HepG2 (cell line): ENCODE measurements at regions not wholly inside any gene's neighbourhood (a gene's known extent, or its start where the extent isn't known, plus 50 kb on each side); places are given as distances from the start of the nearest gene placed in this dataset.

Experiments used
- ARHGAP35 ChIP-seq: sonication (generic); formaldehyde crosslinking; IDR thresholded peaks from 2 replicates; pipeline ENCODE4 v1.9.0; 2022; ENCODE audit warnings: mild to moderate bottlenecking, inconsistent platforms, moderate library complexity, missing genetic modification reagents, borderline replicate concordance
- EP300 ChIP-seq, 3 experiments: sonication (generic) in 1 of 3; formaldehyde crosslinking in 1 of 3; IDR thresholded peaks; 2 replicates each; pipeline versions ENCODE4 v1.5.1 to v1.6.1; 2011 to 2020; ENCODE audit warnings: low read depth in 2 of 3, low read length in 2 of 3, borderline replicate concordance in 1 of 3, improper control_type of control experiment in 1 of 3, mild to moderate bottlenecking in 1 of 3, missing genetic modification reagents in 1 of 3, moderate library complexity in 1 of 3
- ERF ChIP-seq: IDR thresholded peaks from 2 replicates; pipeline ENCODE4 v1.6.1; 2018; ENCODE audit warnings: missing biosample characterization, missing genetic modification reagents
- GATAD1 ChIP-seq: IDR thresholded peaks from 2 replicates; pipeline ENCODE4 v1.6.1; 2016; ENCODE audit warnings: missing genetic modification reagents, missing compliant biosample characterization
- HHEX ChIP-seq: IDR thresholded peaks from 2 replicates; pipeline ENCODE4 v1.6.1; 2016; ENCODE audit warnings: control low read depth
- MLX ChIP-seq: IDR thresholded peaks from 2 replicates; pipeline ENCODE4 v1.6.1; 2016
- MXI1 ChIP-seq: IDR thresholded peaks from 3 replicates; pipeline ENCODE4 v1.6.1; 2012; ENCODE audit warnings: low read depth, low read length, inconsistent platforms, borderline replicate concordance
- PRDM10 ChIP-seq: sonication (generic); formaldehyde crosslinking; IDR thresholded peaks from 2 replicates; pipeline ENCODE4 v1.4.0; 2020; ENCODE audit warnings: low read depth, missing genetic modification reagents
- PRPF4 ChIP-seq: fragments of 200-400 bp; formaldehyde crosslinking; IDR thresholded peaks from 2 replicates; pipeline ENCODE4 v1.6.1; 2016; ENCODE audit warnings: low read length, low read depth; ENCODE audit not compliant: poor library complexity, severe bottlenecking
- SIX1 ChIP-seq: sonication (generic); formaldehyde crosslinking; IDR thresholded peaks from 2 replicates; pipeline ENCODE4 v1.4.0; 2020; ENCODE audit warnings: missing genetic modification reagents, borderline replicate concordance
- SKI ChIP-seq: fragments of 450-650 bp; IDR thresholded peaks from one replicate; pipeline ENCODE4 v1.6.1; 2018; ENCODE audit warnings: mild to moderate bottlenecking; ENCODE audit not compliant: partially characterized antibody
- SMARCC2 ChIP-seq: fragments of 450-650 bp; IDR thresholded peaks from 2 replicates; pipeline ENCODE4 v1.6.1; 2017; ENCODE audit warnings: antibody characterized with exemption, mild to moderate bottlenecking
- SMARCE1 ChIP-seq: fragments of 450-650 bp; IDR thresholded peaks from 2 replicates; pipeline ENCODE4 v1.6.1; 2017; ENCODE audit warnings: borderline replicate concordance
- SOX6 ChIP-seq, 2 experiments: fragments of 450-650 bp in 1 of 2; sonication (generic) in 1 of 2; formaldehyde crosslinking in 1 of 2; IDR thresholded peaks; 2 replicates each; pipeline versions ENCODE4 v1.4.0 to v1.6.1; 2017 to 2020; ENCODE audit warnings: antibody characterized with exemption in 1 of 2, mild to moderate bottlenecking in 1 of 2, missing genetic modification reagents in 1 of 2
- TBL1XR1 ChIP-seq: fragments of 150-350 bp; IDR thresholded peaks from 2 replicates; pipeline ENCODE4 v1.6.1; 2014; ENCODE audit warnings: borderline replicate concordance, low read length; ENCODE audit not compliant: partially characterized antibody
- THAP11 ChIP-seq: IDR thresholded peaks from 2 replicates; pipeline ENCODE4 v1.6.1; 2016; ENCODE audit warnings: missing biosample characterization, missing genetic modification reagents
- U2AF1 ChIP-seq: fragments of 200-400 bp; formaldehyde crosslinking; optimal IDR thresholded peaks from 2 replicates; pipeline ENCODE3; 2017; ENCODE audit warnings: mild to moderate bottlenecking, low read depth, low read length
- YEATS2 ChIP-seq: sonication (generic); formaldehyde crosslinking; IDR thresholded peaks from 2 replicates; pipeline ENCODE4 v1.4.0; 2020; ENCODE audit warnings: missing genetic modification reagents, borderline replicate concordance
- ZFYVE20 ChIP-seq: sonication (generic); formaldehyde crosslinking; IDR thresholded peaks from 2 replicates; pipeline ENCODE4 v1.8.0; 2023; ENCODE audit warnings: low read depth, mild to moderate bottlenecking, moderate library complexity, missing genetic modification reagents, borderline replicate concordance
- TF ChIP-seq, protein P1 (sequence below): IDR thresholded peaks from 2 replicates; pipeline ENCODE4 v1.6.1; 2012; ENCODE audit warnings: inconsistent platforms
- TF ChIP-seq, protein P2 (sequence below): sonication (generic); formaldehyde crosslinking; IDR thresholded peaks from 2 replicates; pipeline ENCODE4 v1.4.0; 2020; ENCODE audit warnings: missing genetic modification reagents, borderline replicate concordance

DNA sequence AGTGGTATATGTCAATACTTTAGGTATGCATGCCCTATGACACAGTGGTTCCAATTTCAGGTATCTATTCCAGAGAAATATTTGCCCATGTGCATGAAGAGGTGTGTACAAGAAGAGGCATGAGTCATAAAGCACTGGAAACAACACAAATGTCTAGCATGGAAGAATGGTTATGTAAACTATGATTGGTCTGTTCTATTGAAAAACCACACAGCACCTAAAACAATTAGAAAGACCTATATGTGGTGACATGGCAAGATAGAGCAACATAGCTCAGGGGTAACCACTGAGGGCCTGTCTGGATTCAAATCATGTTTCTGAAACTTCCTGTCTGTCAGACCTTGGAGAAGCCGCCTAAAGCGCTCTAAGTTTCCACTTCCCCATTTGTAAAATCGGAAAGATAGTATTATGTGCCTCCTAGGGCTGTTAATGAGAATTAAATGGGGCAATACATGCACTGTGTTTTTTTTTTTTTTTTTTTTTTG is 63.4 kb upstream of the GPCPD1 start (continued):
- TF ChIP-seq SMARCE1, result peak; percentile 64; the same call in 1 of the 2 replicates
- no peak for TF ChIP-seq PRDM10
- TF ChIP-seq PRPF4, result no peak
- TF ChIP-seq, protein P1, sequence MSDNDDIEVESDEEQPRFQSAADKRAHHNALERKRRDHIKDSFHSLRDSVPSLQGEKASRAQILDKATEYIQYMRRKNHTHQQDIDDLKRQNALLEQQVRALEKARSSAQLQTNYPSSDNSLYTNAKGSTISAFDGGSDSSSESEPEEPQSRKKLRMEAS, result peak; percentile 18; the same call in 1 of the 2 replicates
- TF ChIP-seq GATAD1 (CRISPR knock-in tag), result 0 out of 2 replicates have a peak, but pooled peaks have one; percentile 49
- TF ChIP-seq TBL1XR1, result peak; percentile 85
- TF ChIP-seq MLX (CRISPR knock-in tag), result 0 out of 2 replicates have a peak, but pooled peaks have one; percentile 45
- TF ChIP-seq SKI, result peak; percentile 74
- peak; percentile 9; the same call in 1 of the 2 replicates for TF ChIP-seq HHEX (CRISPR knock-in tag)
- peak; percentile 69; the same call in 1 of the 3 replicates for TF ChIP-seq MXI1
- TF ChIP-seq ZFYVE20 (CRISPR knock-in tag), result no peak
- peak; percentile 60; the same call in 1 of the 2 replicates for TF ChIP-seq ERF (CRISPR knock-in tag)
- TF ChIP-seq THAP11, result 0 out of 2 replicates have a peak, but pooled peaks have one; percentile 28
- peak in 1 of 2 experiments; percentile 77; a peak in 1 of 4 replicates for TF ChIP-seq EP300 (IDR thresholded peaks at IDR 0.05; ENCODE audit: low read depth in 2 of 2, low read length in 2 of 2)
- TF ChIP-seq EP300 (CRISPR knock-in tag; IDR thresholded peaks at IDR 0.05; ENCODE audit: borderline replicate concordance), result no peak
- TF ChIP-seq, protein P2, sequence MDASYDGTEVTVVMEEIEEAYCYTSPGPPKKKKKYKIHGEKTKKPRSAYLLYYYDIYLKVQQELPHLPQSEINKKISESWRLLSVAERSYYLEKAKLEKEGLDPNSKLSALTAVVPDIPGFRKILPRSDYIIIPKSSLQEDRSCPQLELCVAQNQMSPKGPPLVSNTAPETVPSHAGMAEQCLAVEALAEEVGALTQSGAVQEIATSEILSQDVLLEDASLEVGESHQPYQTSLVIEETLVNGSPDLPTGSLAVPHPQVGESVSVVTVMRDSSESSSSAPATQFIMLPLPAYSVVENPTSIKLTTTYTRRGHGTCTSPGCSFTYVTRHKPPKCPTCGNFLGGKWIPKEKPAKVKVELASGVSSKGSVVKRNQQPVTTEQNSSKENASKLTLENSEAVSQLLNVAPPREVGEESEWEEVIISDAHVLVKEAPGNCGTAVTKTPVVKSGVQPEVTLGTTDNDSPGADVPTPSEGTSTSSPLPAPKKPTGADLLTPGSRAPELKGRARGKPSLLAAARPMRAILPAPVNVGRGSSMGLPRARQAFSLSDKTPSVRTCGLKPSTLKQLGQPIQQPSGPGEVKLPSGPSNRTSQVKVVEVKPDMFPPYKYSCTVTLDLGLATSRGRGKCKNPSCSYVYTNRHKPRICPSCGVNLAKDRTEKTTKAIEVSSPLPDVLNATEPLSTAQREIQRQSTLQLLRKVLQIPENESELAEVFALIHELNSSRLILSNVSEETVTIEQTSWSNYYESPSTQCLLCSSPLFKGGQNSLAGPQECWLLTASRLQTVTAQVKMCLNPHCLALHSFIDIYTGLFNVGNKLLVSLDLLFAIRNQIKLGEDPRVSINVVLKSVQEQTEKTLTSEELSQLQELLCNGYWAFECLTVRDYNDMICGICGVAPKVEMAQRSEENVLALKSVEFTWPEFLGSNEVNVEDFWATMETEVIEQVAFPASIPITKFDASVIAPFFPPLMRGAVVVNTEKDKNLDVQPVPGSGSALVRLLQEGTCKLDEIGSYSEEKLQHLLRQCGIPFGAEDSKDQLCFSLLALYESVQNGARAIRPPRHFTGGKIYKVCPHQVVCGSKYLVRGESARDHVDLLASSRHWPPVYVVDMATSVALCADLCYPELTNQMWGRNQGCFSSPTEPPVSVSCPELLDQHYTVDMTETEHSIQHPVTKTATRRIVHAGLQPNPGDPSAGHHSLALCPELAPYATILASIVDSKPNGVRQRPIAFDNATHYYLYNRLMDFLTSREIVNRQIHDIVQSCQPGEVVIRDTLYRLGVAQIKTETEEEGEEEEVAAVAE, result peak; percentile 62
- TF ChIP-seq SMARCC2, result peak; percentile 82; the same call in 1 of the 2 replicates
- peak; percentile 25; the same call in 1 of the 2 replicates for TF ChIP-seq SIX1 (CRISPR knock-in tag)
- TF ChIP-seq U2AF1, result no peak
- peak; percentile 23; the same call in 1 of the 2 replicates for TF ChIP-seq YEATS2 (CRISPR knock-in tag)
- no peak for TF ChIP-seq SOX6 (IDR thresholded peaks at IDR 0.05)
- TF ChIP-seq SOX6 (CRISPR knock-in tag; IDR thresholded peaks at IDR 0.05), result peak; percentile 45; the same call in 1 of the 2 replicates
- no peak for TF ChIP-seq ARHGAP35
